ENCODE measurements at regions not wholly inside any gene's neighbourhood (a gene's known extent, or its start where the extent isn't known, plus 50 kb on each side); places are given as distances from the start of the nearest gene placed in this dataset.

- Histone ChIP-seq H3K27me3 (ENCODE audit: control insufficient read depth in 1 of 2, insufficient read depth in 2 of 2, low read length in 2 of 2) (peaks cover 3 to 10% of the 10 kb centered on the region in 2 experiments), H3K4me1 (ENCODE audit: insufficient read depth, low read length) (no peaks in the 10 kb centered on the region), H3K27ac (ENCODE audit: low read depth in 1 of 2, low read length in 2 of 2) (no peak overlapping the region), H3K9me3 (ENCODE audit: control insufficient read depth in 1 of 2, insufficient read depth in 1 of 2, low read length in 2 of 2) (no peaks in the 10 kb centered on the region), H3K4me3 (ENCODE audit: low read length) (no peak overlapping the region), H3K36me3 (ENCODE audit: insufficient read depth, low read length) (no peaks in the 10 kb centered on the region)
- intact Hi-C loops (cut with DNase I, micrococcal nuclease): no loop called here
- Mint-ChIP-seq H3K9me3 (no peaks in the 10 kb centered on the region), H3K36me3 (ENCODE audit: low read depth) (no peaks in the 10 kb centered on the region), H3K27ac (no peak overlapping the region), H3K27me3 (peaks cover 24% of the 10 kb centered on the region), H3K4me1 (ENCODE audit: low read depth) (no peaks in the 10 kb centered on the region), H3K4me3 (no peak overlapping the region)
- no peak for DNase-seq
- no peak for ATAC-seq (ENCODE audit: poor library complexity)
- TF ChIP-seq CTCF (IDR thresholded peaks at IDR 0.05): no peak
- ChIA-PET POLR2A (no interaction called here), CTCF (no interaction called here)
These were observed 125.6 kb downstream of the TMEM18 start for GRCh38 chr2:551621-552020.

GRCh38 chr2:550860-551567 lies 126.2 kb downstream of the TMEM18 start:
- peaks cover 3 to 13% of the 10 kb centered on the region in 2 experiments for H3K27me3 ChIP-seq (ENCODE audit: control insufficient read depth in 1 of 2, insufficient read depth in 2 of 2, low read length in 2 of 2)
- ChIA-PET CTCF (no interaction called here), POLR2A (no interaction called here)
- peaks cover 24% of the 10 kb centered on the region for H3K27me3 Mint-ChIP-seq
- H3K9me3 Mint-ChIP-seq: no peaks in the 10 kb centered on the region
- no peaks in the 10 kb centered on the region for H3K4me1 ChIP-seq (ENCODE audit: insufficient read depth, low read length)
- H3K4me1 Mint-ChIP-seq (ENCODE audit: low read depth): no peaks in the 10 kb centered on the region
- H3K27ac Mint-ChIP-seq: no peak overlapping the region
- no peaks in the 10 kb centered on the region for H3K36me3 ChIP-seq (ENCODE audit: insufficient read depth, low read length)
- no peak overlapping the region for H3K4me3 Mint-ChIP-seq
- H3K27ac ChIP-seq (ENCODE audit: low read depth in 1 of 2, low read length in 2 of 2): no peak overlapping the region
- H3K36me3 Mint-ChIP-seq (ENCODE audit: low read depth): no peaks in the 10 kb centered on the region
- H3K9me3 ChIP-seq (ENCODE audit: control insufficient read depth in 1 of 2, insufficient read depth in 1 of 2, low read length in 2 of 2): no peaks in the 10 kb centered on the region
- DNase-seq: no peak
- no peak for ATAC-seq (ENCODE audit: poor library complexity)
- intact Hi-C loops (cut with DNase I, micrococcal nuclease): no loop called here
- no peak overlapping the region for H3K4me3 ChIP-seq (ENCODE audit: low read length)
- TF ChIP-seq CTCF (IDR thresholded peaks at IDR 0.05): no peak

GRCh38 chr2:545711-546650 lies 131.2 kb downstream of the TMEM18 start:
- Histone ChIP-seq H3K27me3 (ENCODE audit: control insufficient read depth in 1 of 2, insufficient read depth in 2 of 2, low read length in 2 of 2) (peaks cover 0 to 10% of the 10 kb centered on the region in 2 experiments), H3K4me1 (ENCODE audit: insufficient read depth, low read length) (no peaks in the 10 kb centered on the region), H3K9me3 (ENCODE audit: control insufficient read depth in 1 of 2, insufficient read depth in 1 of 2, low read length in 2 of 2) (no peaks in the 10 kb centered on the region), H3K4me3 (ENCODE audit: low read length) (no peak overlapping the region), H3K27ac (ENCODE audit: low read depth in 1 of 2, low read length in 2 of 2) (no peak overlapping the region), H3K36me3 (ENCODE audit: insufficient read depth, low read length) (no peaks in the 10 kb centered on the region)
- intact Hi-C loops (cut with DNase I, micrococcal nuclease): no loop called here
- Mint-ChIP-seq H3K4me1 (ENCODE audit: low read depth) (no peaks in the 10 kb centered on the region), H3K9me3 (no peaks in the 10 kb centered on the region), H3K36me3 (ENCODE audit: low read depth) (no peaks in the 10 kb centered on the region), H3K27ac (no peak overlapping the region), H3K4me3 (no peak overlapping the region), H3K27me3 (peaks cover 28% of the 10 kb centered on the region)
- no peak for ATAC-seq (ENCODE audit: poor library complexity)
- no peak for DNase-seq
- POLR2A ChIA-PET: no interaction called here
- CTCF ChIA-PET: no interaction called here
- no peak for TF ChIP-seq CTCF (IDR thresholded peaks at IDR 0.05)

Data from CD4-positive, alpha-beta T cell (primary cell).